Spleen (tissue), 11 donors: ENCODE measurements at regions not wholly inside any gene's neighbourhood (a gene's known extent, or its start where the extent isn't known, plus 50 kb on each side); places are given as distances from the start of the nearest gene placed in this dataset.

ENCODE experiments used
- DNase-seq: peaks from one replicate; pipeline ENCODE4 v3.0.0-alpha.2; 2020
- H3K27ac ChIP-seq, 8 donors: fragments of 200-600 bp; sonication (generic) in 7 of 8; 1 replicate in 4 of 8; 2 replicates in 4 of 8; pipeline versions ENCODE4 v1.5.0 to v1.8.0; 2016 to 2021; ENCODE audit warnings: inconsistent platforms in 4 of 8, mild to moderate bottlenecking in 4 of 8, moderate library complexity in 1 of 8
- H3K27me3 ChIP-seq, 7 donors: fragments of 200-600 bp; sonication (generic) in 6 of 7; replicated peaks in 1 of 7; 1 replicate in 4 of 7; 2 replicates in 3 of 7; pipeline versions ENCODE4 v1.5.0 to v1.8.0; 2016 to 2021; ENCODE audit warnings: inconsistent platforms in 3 of 7, mild to moderate bottlenecking in 1 of 7
- H3K36me3 ChIP-seq, 6 donors: fragments of 200-600 bp; sonication (generic) in 5 of 6; 1 replicate in 4 of 6; 2 replicates in 2 of 6; pipeline versions ENCODE4 v1.5.0 to v1.8.0; 2016 to 2021; ENCODE audit warnings: inconsistent platforms in 2 of 6
- H3K4me1 ChIP-seq, 6 donors: fragments of 200-600 bp; sonication (generic) in 5 of 6; 1 replicate in 3 of 6; 2 replicates in 3 of 6; pipeline versions ENCODE4 v1.5.0 to v1.8.0; 2016 to 2021; ENCODE audit warnings: inconsistent platforms in 3 of 6
- H3K4me3 ChIP-seq, 8 donors: fragments of 200-600 bp; sonication (generic) in 7 of 8; 1 replicate in 4 of 8; 2 replicates in 4 of 8; pipeline versions ENCODE4 v1.5.0 to v1.8.0; 2016 to 2021; ENCODE audit warnings: inconsistent platforms in 4 of 8, mild to moderate bottlenecking in 4 of 8, moderate library complexity in 2 of 8
- H3K9me3 ChIP-seq, 8 donors: fragments of 200-600 bp; sonication (generic) in 7 of 8; 1 replicate in 4 of 8; 2 replicates in 4 of 8; pipeline versions ENCODE4 v1.5.0 to v1.8.0; 2016 to 2021; ENCODE audit warnings: inconsistent platforms in 4 of 8
- CTCF ChIP-seq, 11 experiments: fragments of 200-600 bp in 7 of 11; fragments of 450-650 bp in 4 of 11; sonication (generic) in 4 of 11; IDR thresholded peaks in 8 of 11; conservative IDR thresholded peaks in 3 of 11; 1 replicate in 7 of 11; 2 replicates in 4 of 11; pipeline versions ENCODE4 v1.4.0 to v1.8.0; 2016 to 2021; ENCODE audit warnings: antibody characterized with exemption in 11 of 11, inconsistent platforms in 4 of 11, mild to moderate bottlenecking in 1 of 11
- POLR2A ChIP-seq, 3 donors: fragments of 450-650 bp; IDR thresholded peaks; one replicate each; pipeline ENCODE4 v1.5.1; 2017; ENCODE audit warnings: antibody characterized with exemption in 3 of 3, mild to moderate bottlenecking in 1 of 3
- POLR2AphosphoS5 ChIP-seq, 3 donors: sonication (generic); formaldehyde crosslinking; IDR thresholded peaks; one replicate each; pipeline ENCODE4 v1.5.1; 2017; ENCODE audit warnings: antibody characterized with exemption in 3 of 3
- WGBS, 5 donors: extraction: QIAGEN DNeasy Blood & Tissue Kit in 3 of 5; methylation state at CpG; one replicate each; pipeline versions ENCODE4 v1.1.5 to v1.1.7; 2013 to 2018; 5-methylcytosine and 5-hydroxymethylcytosine counted together
- intact Hi-C: fragments of 100-400 bp; cut with DNase I; formaldehyde crosslinking; loops from one replicate; pipeline ENCODE4 v1.15.0; 2023; ENCODE audit warnings: low total_unique reads
- donor health status: healthy with polysubstance abuse.
- donor health status: DM: no; HTN: no; CAD: no; lungs with moderate emphysema.
- donor health status: DM: no; HTN: no; CAD: no.
- donor health status: Bipolar disorder and iron deficiency.
- donor health status: healthy.
- donor health status: DM: no; HTN: no; CAD: no.
- donor health status: DM: yes; HTN: yes; CAD: no.

- TF ChIP-seq CTCF (IDR thresholded peaks at IDR 0.05 in 8 of 11, conservative IDR thresholded peaks at IDR 0.05 in 3 of 11) (no peak), POLR2A (IDR thresholded peaks at IDR 0.05) (no peak), POLR2AphosphoS5 (IDR thresholded peaks at IDR 0.05) (no peak)
- 79 to 84% (median 81%) methylated on average over 4 of the region's 4 CpGs for WGBS, 5 donors
- intact Hi-C loops, result no loop called here
- no peaks in the 10 kb centered on the region for H3K27me3 ChIP-seq
- no peak for DNase-seq
- no peaks in the 10 kb centered on the region for H3K36me3 ChIP-seq
- no peaks in the 10 kb centered on the region for H3K9me3 ChIP-seq
- H3K4me1 ChIP-seq, result no peaks in the 10 kb centered on the region
- no peak overlapping the region for H3K4me3 ChIP-seq
- no peak overlapping the region for H3K27ac ChIP-seq
Measured at GRCh38 chr9:3043369-3043768, 199.5 kb upstream of the PUM3 start.

GRCh38 chr9:3040761-3041160, 196.9 kb upstream of the PUM3 start:
- no peak for DNase-seq
- no peaks in the 10 kb centered on the region for H3K4me1 ChIP-seq
- 73 to 86% (median 76%) methylated on average over 3 of the region's 3 CpGs for WGBS, 5 donors
- H3K9me3 ChIP-seq, result no peaks in the 10 kb centered on the region
- no peak overlapping the region for H3K4me3 ChIP-seq
- no peaks in the 10 kb centered on the region for H3K27me3 ChIP-seq
- TF ChIP-seq CTCF (IDR thresholded peaks at IDR 0.05 in 8 of 11, conservative IDR thresholded peaks at IDR 0.05 in 3 of 11) (no peak), POLR2AphosphoS5 (IDR thresholded peaks at IDR 0.05) (no peak), POLR2A (IDR thresholded peaks at IDR 0.05) (no peak)
- intact Hi-C loops, result no loop called here
- H3K36me3 ChIP-seq, result no peaks in the 10 kb centered on the region
- H3K27ac ChIP-seq, result no peak overlapping the region

GRCh38 chr9:3036333-3036700, 192.4 kb upstream of the PUM3 start:
- Histone ChIP-seq H3K9me3 (no peaks in the 10 kb centered on the region), H3K36me3 (no peaks in the 10 kb centered on the region), H3K27ac (no peak overlapping the region), H3K27me3 (no peaks in the 10 kb centered on the region), H3K4me1 (no peaks in the 10 kb centered on the region), H3K4me3 (no peak overlapping the region)
- DNase-seq, result no peak
- no peak for TF ChIP-seq POLR2AphosphoS5 (IDR thresholded peaks at IDR 0.05)
- no peak for TF ChIP-seq POLR2A (IDR thresholded peaks at IDR 0.05)
- no peak for TF ChIP-seq CTCF (IDR thresholded peaks at IDR 0.05 in 8 of 11, conservative IDR thresholded peaks at IDR 0.05 in 3 of 11)
- WGBS, 5 donors, result 53 to 83% (median 64%) methylated on average over 1 of the region's 1 CpG
- intact Hi-C loops, result no loop called here

- no peaks in the 10 kb centered on the region for H3K27me3 ChIP-seq
- TF ChIP-seq POLR2AphosphoS5 (IDR thresholded peaks at IDR 0.05), result no peak
- TF ChIP-seq POLR2A (IDR thresholded peaks at IDR 0.05), result no peak
- TF ChIP-seq CTCF (IDR thresholded peaks at IDR 0.05 in 8 of 11, conservative IDR thresholded peaks at IDR 0.05 in 3 of 11), result no peak
- H3K27ac ChIP-seq, result no peak overlapping the region
- H3K4me3 ChIP-seq, result no peak overlapping the region
- H3K36me3 ChIP-seq, result no peaks in the 10 kb centered on the region
- WGBS, 5 donors, result 78 to 93% (median 83%) methylated on average over 8 of the region's 8 CpGs
- intact Hi-C loops, result no loop called here
- H3K4me1 ChIP-seq, result no peaks in the 10 kb centered on the region
- no peaks in the 10 kb centered on the region for H3K9me3 ChIP-seq
- no peak for DNase-seq
Measured at GRCh38 chr9:3035579-3036332, 191.9 kb upstream of the PUM3 start.
